ENCODE measurements at regions not wholly inside any gene's neighbourhood (a gene's known extent, or its start where the extent isn't known, plus 50 kb on each side); places are given as distances from the start of the nearest gene placed in this dataset.

DNA sequence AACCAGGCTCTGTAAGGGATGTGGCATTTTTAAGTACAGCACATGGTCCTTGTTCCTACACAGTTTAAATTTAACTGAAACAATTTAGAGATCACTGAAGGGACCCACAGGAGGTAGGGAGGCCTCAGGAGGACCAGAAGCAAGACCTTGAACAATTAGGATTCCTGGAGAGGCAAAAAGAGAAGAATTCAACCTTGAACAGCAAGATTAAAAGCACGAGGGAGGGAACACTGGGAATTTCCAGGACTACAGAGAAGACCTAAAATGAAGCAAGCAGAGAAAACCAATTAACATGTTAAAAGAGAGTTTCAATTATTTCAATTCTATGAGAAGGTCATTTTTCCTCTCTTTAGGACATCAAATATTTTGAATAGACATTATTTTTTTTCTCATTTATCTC, 160.3 kb downstream of the KCTD12 start:
- H2BK120ac ChIP-seq (replicated peaks; ENCODE audit: low read depth, low read length) = no peak overlapping the region
- peaks cover 8 to 9% of the 10 kb centered on the region in 2 experiments for H3K9me3 ChIP-seq (ENCODE audit: insufficient read depth in 2 of 2, low read depth in 1 of 2, low read length in 1 of 2)
- H3K79me1 ChIP-seq (ENCODE audit: low read depth, low read length) = no peaks in the 10 kb centered on the region
- 68% methylated on average over 1 of the region's 1 CpG; no CpG with 5 or more reads in 1 of the 2 experiments for WGBS, 2 experiments (ENCODE audit: extremely low coverage in 1 of 2, insufficient coverage in 1 of 2, insufficient read length in 1 of 2, insufficient replicate concordance in 2 of 2, low coverage in 1 of 2, low lambda C conversion rate in 2 of 2, missing lambda C conversion rate in 1 of 2)
- no peak overlapping the region for H3K56ac ChIP-seq (replicated peaks; ENCODE audit: insufficient read length, low read depth, low read length)
- H3K14ac ChIP-seq (ENCODE audit: insufficient read length) = no peak overlapping the region
- H3K9ac ChIP-seq (replicated peaks in 1 of 4; ENCODE audit: extremely low read depth in 1 of 4, low read depth in 3 of 4, low read length in 3 of 4) = no peak overlapping the region
- no peak overlapping the region for H2BK15ac ChIP-seq (ENCODE audit: low read length)
- DNase-seq (ENCODE audit: low read depth in 1 of 2, low spot score in 2 of 2) (no peak), FAIRE-seq (no peak)
- peaks cover 3 to 5% (median 3%) of the 10 kb centered on the region in 4 experiments; a peak in 4 of 7 replicates for H3K4me1 ChIP-seq (replicated peaks in 1 of 4; ENCODE audit: control insufficient read depth in 3 of 4, insufficient read depth in 4 of 4, low read length in 3 of 4)
- H3K36me3 ChIP-seq (ENCODE audit: control insufficient read depth in 2 of 4, insufficient read depth in 4 of 4, low read length in 3 of 4) = no peaks in the 10 kb centered on the region
- no peaks in the 10 kb centered on the region for H3K27me3 ChIP-seq (replicated peaks in 1 of 4; ENCODE audit: control insufficient read depth in 3 of 4, extremely low read depth in 1 of 4, insufficient read depth in 3 of 4, low read length in 3 of 4)
- no peak overlapping the region for H2BK20ac ChIP-seq (ENCODE audit: low read length)
- no peaks in the 10 kb centered on the region for H3K23me2 ChIP-seq (ENCODE audit: low read depth, low read length)
- no peak overlapping the region for H2BK12ac ChIP-seq (ENCODE audit: low read depth, low read length)
- no peak overlapping the region for H2AK5ac ChIP-seq (ENCODE audit: low read depth, low read length)
- H4K91ac ChIP-seq (replicated peaks; ENCODE audit: insufficient read length, low read length) = no peak overlapping the region
- no peak overlapping the region for H3K27ac ChIP-seq (ENCODE audit: low read depth, low read length)
- no peak overlapping the region for H3K18ac ChIP-seq (ENCODE audit: extremely low read depth, low read length)
- ChIA-PET CTCF (ENCODE audit: partially characterized antibody) (no interaction called here), POLR2A (ENCODE audit: partially characterized antibody) (no interaction called here)
- H3K79me2 ChIP-seq (ENCODE audit: control insufficient read depth in 1 of 2, insufficient read depth in 2 of 2, low read length in 2 of 2) = no peaks in the 10 kb centered on the region
- H3K4ac ChIP-seq (replicated peaks; ENCODE audit: insufficient read length, low read depth, low read length) = no peak overlapping the region
- H4K8ac ChIP-seq (ENCODE audit: extremely low read depth, insufficient read depth, low read length) = no peak overlapping the region
- H4K20me1 ChIP-seq (replicated peaks in 1 of 2; ENCODE audit: control insufficient read depth in 1 of 2, insufficient read depth in 2 of 2, low read length in 2 of 2) = no peaks in the 10 kb centered on the region
- H2BK5ac ChIP-seq (ENCODE audit: low read depth, low read length) = no peak overlapping the region
- no peak overlapping the region for H3K23ac ChIP-seq (ENCODE audit: insufficient read length)
- no peak overlapping the region for H2AFZ ChIP-seq (ENCODE audit: low read length)
- no peak overlapping the region for H3K4me3 ChIP-seq (ENCODE audit: extremely low read depth in 1 of 4, insufficient read depth in 2 of 4, low read depth in 3 of 4, low read length in 4 of 4)
- H3K4me2 ChIP-seq (ENCODE audit: insufficient read depth in 1 of 2, low read depth in 2 of 2, low read length in 2 of 2) = no peak overlapping the region
- H4K5ac ChIP-seq (ENCODE audit: insufficient read length, low read depth, low read length) = no peak overlapping the region
- TF ChIP-seq SUZ12 (IDR thresholded peaks at IDR 0.05; ENCODE audit: low read length) (no peak), BCL11A (IDR thresholded peaks at IDR 0.05; ENCODE audit: low read depth in 2 of 2, low read length in 2 of 2) (no peak), SP2 (IDR thresholded peaks at IDR 0.05; ENCODE audit: low read length) (no peak), JUND (IDR thresholded peaks at IDR 0.05; ENCODE audit: low read length) (no peak), FOSL1 (IDR thresholded peaks at IDR 0.05; ENCODE audit: insufficient read depth, low read depth, low read length) (no peak), RFX5 (IDR thresholded peaks at IDR 0.05; ENCODE audit: borderline replicate concordance, low read depth, low read length) (no peak), CBX5 (IDR thresholded peaks at IDR 0.05; ENCODE audit: low read depth, low read length) (no peak), SIX5 (IDR thresholded peaks at IDR 0.05; ENCODE audit: low read depth, low read length) (no peak), TBP (IDR thresholded peaks at IDR 0.05; ENCODE audit: low read depth, low read length) (no peak), SP1 (IDR thresholded peaks at IDR 0.05; ENCODE audit: low read depth, low read length) (no peak), HDAC6 (IDR thresholded peaks at IDR 0.05; ENCODE audit: low read depth, low read length) (no peak), TAF1 (IDR thresholded peaks at IDR 0.05; ENCODE audit: low read depth, low read length) (no peak), POU5F1 (IDR thresholded peaks at IDR 0.05; ENCODE audit: low read depth, low read length) (no peak), PHF8 (conservative IDR thresholded peaks at IDR 0.05; ENCODE audit: low read depth, low read length) (no peak), KDM5A (IDR thresholded peaks at IDR 0.05; ENCODE audit: low read length) (no peak)
- TF ChIP-seq, protein P1, sequence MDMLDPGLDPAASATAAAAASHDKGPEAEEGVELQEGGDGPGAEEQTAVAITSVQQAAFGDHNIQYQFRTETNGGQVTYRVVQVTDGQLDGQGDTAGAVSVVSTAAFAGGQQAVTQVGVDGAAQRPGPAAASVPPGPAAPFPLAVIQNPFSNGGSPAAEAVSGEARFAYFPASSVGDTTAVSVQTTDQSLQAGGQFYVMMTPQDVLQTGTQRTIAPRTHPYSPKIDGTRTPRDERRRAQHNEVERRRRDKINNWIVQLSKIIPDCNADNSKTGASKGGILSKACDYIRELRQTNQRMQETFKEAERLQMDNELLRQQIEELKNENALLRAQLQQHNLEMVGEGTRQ (IDR thresholded peaks at IDR 0.05; ENCODE audit: low read length) = no peak

All from H1 (cell line).